Ovary (tissue), 7 donors: ENCODE measurements at regions not wholly inside any gene's neighbourhood (a gene's known extent, or its start where the extent isn't known, plus 50 kb on each side); places are given as distances from the start of the nearest gene placed in this dataset.

Experiments
- DNase-seq, 5 donors: peaks; one replicate each; pipeline ENCODE4 v3.0.0-alpha.2; 2019 to 2020
- H3K27ac ChIP-seq, 2 donors: fragments of 200-600 bp; one replicate each; pipeline versions ENCODE4 v1.5.1 to v1.8.0; 2019 to 2022
- H3K27me3 ChIP-seq: fragments of 200-600 bp; one replicate; pipeline ENCODE4 v1.8.0; 2022
- H3K36me3 ChIP-seq: fragments of 200-600 bp; sonication (generic); one replicate; pipeline ENCODE4 v1.5.1; 2019
- H3K4me1 ChIP-seq: one replicate; pipeline ENCODE4 v1.8.1; 2013; ENCODE audit warnings: mild to moderate bottlenecking, moderate library complexity; ENCODE audit not compliant: insufficient read depth
- H3K4me3 ChIP-seq: fragments of 200-600 bp; sonication (generic); one replicate; pipeline ENCODE4 v1.5.1; 2017
- H3K9me3 ChIP-seq, 2 donors: fragments of 200-600 bp in 1 of 2; sonication (generic) in 1 of 2; one replicate each; pipeline versions ENCODE4 v1.5.1 to v1.8.1; 2013 to 2019; ENCODE audit warnings: mild to moderate bottlenecking in 1 of 2, moderate library complexity in 1 of 2
- EP300 ChIP-seq: sonication (generic); formaldehyde crosslinking; IDR thresholded peaks from one replicate; pipeline ENCODE4 v1.6.1; 2017; ENCODE audit warnings: antibody characterized with exemption
- POLR2A ChIP-seq: fragments of 450-650 bp; IDR thresholded peaks from one replicate; pipeline ENCODE4 v1.6.1; 2017; ENCODE audit warnings: antibody characterized with exemption, mild to moderate bottlenecking, moderate library complexity
- WGBS, 3 donors: extraction: QIAGEN DNeasy Blood & Tissue Kit in 1 of 3; methylation state at CpG; one replicate each; pipeline versions ENCODE4 v1.1.5 to v1.1.7; 2013 to 2017; 5-methylcytosine and 5-hydroxymethylcytosine counted together
- intact Hi-C, 4 donors: fragments of 100-400 bp; cut with DNase I; formaldehyde crosslinking; loops; one replicate each; pipeline versions ENCODE4 v1.11.0 to v1.15.1; 2022 to 2023
- TF ChIP-seq, protein P1 (sequence below), 3 donors: fragments of 450-650 bp in 2 of 3; fragments of 200-600 bp in 1 of 3; IDR thresholded peaks; one replicate each; pipeline versions ENCODE4 v1.5.1 to v1.8.0; 2016 to 2022; ENCODE audit warnings: antibody characterized with exemption in 3 of 3, mild to moderate bottlenecking in 1 of 3
- donor health status: DM: no; HTN: no; CAD: no; lungs with moderate emphysema.
- donor health status: DM: no; HTN: no; CAD: no.
- donor health status: Bipolar disorder and iron deficiency.
- donor health status: DM: no; HTN: no; CAD: no.
- donor health status: DM: yes; HTN: yes; CAD: no.

DNA sequence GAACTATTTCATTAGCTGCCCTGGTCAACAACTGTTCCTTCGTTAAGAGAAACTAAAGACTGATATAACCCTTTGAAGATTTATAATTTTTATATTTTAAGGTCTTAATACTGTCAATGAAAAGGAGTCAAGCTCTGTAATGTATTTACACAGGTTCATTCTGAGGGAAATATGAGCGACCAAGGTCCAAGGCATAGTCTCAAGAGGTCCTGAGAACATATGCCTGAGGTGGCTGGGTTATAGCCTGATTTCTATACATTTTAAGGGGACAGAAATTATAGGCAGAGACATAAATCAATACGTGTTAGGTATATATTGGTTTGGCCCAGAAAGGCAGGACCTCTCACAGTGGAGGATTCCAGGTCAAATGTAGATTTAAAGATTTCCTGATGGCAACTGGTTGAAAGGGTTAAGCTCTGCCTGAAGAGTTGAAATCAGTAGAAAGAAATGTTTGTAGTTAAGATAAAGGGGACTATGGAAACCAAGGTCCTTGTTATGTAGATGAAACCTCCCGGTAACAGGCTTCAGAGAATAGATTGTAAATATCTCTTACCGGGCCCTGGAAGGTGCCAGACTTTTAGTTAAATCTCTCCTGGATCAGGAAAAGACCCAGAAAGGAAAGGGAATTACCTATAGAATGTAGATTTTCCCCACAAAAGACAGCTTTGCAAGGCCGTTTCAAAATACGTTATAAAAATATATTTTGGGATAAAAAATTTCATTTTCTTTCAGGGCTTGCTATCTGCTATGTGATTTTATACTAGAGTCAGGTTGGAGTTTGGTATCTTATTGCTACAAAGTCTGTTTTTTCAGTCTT is 107.3 kb upstream of the PRLR start:
- Histone ChIP-seq H3K4me1 (no peaks in the 10 kb centered on the region), H3K9me3 (no peaks in the 10 kb centered on the region), H3K4me3 (no peak overlapping the region), H3K27ac (no peak overlapping the region), H3K36me3 (no peaks in the 10 kb centered on the region), H3K27me3 (no peaks in the 10 kb centered on the region)
- intact Hi-C loops = no loop called here
- DNase-seq = no peak
- no peak for TF ChIP-seq POLR2A
- TF ChIP-seq EP300 = no peak
- TF ChIP-seq, protein P1, sequence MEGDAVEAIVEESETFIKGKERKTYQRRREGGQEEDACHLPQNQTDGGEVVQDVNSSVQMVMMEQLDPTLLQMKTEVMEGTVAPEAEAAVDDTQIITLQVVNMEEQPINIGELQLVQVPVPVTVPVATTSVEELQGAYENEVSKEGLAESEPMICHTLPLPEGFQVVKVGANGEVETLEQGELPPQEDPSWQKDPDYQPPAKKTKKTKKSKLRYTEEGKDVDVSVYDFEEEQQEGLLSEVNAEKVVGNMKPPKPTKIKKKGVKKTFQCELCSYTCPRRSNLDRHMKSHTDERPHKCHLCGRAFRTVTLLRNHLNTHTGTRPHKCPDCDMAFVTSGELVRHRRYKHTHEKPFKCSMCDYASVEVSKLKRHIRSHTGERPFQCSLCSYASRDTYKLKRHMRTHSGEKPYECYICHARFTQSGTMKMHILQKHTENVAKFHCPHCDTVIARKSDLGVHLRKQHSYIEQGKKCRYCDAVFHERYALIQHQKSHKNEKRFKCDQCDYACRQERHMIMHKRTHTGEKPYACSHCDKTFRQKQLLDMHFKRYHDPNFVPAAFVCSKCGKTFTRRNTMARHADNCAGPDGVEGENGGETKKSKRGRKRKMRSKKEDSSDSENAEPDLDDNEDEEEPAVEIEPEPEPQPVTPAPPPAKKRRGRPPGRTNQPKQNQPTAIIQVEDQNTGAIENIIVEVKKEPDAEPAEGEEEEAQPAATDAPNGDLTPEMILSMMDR (IDR thresholded peaks at IDR 0.05) = no peak
- WGBS, 3 donors = 44 to 54% (median 48%) methylated on average over 7 of the region's 7 CpGs

DNA sequence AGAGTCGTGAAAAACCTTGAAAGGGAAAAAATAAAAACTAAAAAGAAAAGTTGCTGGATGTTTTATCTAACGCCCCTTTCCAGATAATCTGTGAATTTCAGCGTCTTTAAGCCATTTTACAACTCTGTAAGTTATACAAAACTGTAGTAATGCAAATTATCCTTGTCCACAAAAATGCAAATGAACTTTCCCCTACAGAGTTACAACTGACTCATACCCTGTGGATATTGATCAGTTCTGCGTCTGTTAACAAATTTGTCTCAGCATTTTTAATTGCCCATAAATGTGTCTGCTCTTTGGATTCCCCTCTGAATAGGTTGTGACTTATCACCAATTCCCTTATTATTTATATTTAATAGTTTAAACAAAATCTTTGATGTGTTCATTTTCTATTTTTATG is 105.9 kb upstream of the PRLR start:
- H3K27ac ChIP-seq = no peak overlapping the region
- TF ChIP-seq EP300 (no peak), POLR2A (no peak)
- TF ChIP-seq, protein P1 (IDR thresholded peaks at IDR 0.05) = no peak
- H3K4me1 ChIP-seq = no peaks in the 10 kb centered on the region
- no peaks in the 10 kb centered on the region for H3K27me3 ChIP-seq
- intact Hi-C loops = no loop called here
- WGBS, 3 donors = 70 to 77% (median 71%) methylated on average over 4 of the region's 4 CpGs
- no peaks in the 10 kb centered on the region for H3K36me3 ChIP-seq
- H3K9me3 ChIP-seq = no peaks in the 10 kb centered on the region
- no peak overlapping the region for H3K4me3 ChIP-seq
- DNase-seq = no peak

DNA sequence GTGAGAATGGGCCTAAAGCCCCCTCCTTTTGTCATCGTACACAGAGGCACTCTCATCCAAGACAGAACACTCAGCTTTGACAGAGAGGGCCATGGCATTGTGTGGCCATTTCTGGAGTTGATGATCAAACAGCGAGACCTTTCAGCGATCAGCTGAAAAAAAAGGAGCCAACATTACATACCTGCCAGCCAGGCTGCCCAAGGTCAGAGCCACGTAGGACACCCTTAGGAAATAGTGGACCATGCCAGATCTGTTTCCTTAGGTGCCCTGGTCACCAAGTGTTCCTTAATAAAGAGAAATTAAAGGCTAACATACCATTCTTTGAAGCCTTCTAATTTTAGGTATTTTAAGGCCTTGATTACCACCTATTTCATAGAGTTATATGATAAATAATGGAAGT is 105.5 kb upstream of the PRLR start:
- TF ChIP-seq POLR2A = no peak
- no peak for TF ChIP-seq EP300
- TF ChIP-seq, protein P1 (IDR thresholded peaks at IDR 0.05) = no peak
- 81 to 89% (median 81%) methylated on average over 4 of the region's 4 CpGs for WGBS, 3 donors
- no peaks in the 10 kb centered on the region for H3K36me3 ChIP-seq
- H3K4me3 ChIP-seq = no peak overlapping the region
- H3K27me3 ChIP-seq = no peaks in the 10 kb centered on the region
- no peak overlapping the region for H3K27ac ChIP-seq
- no peaks in the 10 kb centered on the region for H3K9me3 ChIP-seq
- DNase-seq = no peak
- intact Hi-C loops = no loop called here
- H3K4me1 ChIP-seq = no peaks in the 10 kb centered on the region

DNA sequence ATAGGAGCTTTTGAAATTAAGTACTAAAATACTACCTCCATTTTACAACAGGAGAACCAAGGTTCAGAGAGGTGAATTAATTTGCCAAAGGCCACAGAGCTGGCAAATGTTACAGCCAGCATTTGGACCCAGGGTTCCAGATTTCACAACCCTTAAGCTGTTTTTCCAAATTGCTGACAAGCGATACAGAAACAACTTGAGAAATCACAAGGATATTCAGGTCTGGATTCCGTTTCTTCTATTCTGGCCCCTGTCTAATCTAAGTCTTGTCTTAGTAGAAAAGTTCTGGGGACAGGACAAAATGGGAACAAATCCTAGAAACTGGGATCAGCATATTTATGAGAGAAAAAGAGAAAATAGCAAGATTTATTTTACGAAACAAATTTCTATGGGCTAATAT is 103.1 kb upstream of the PRLR start:
- intact Hi-C loops = no loop called here
- H3K27me3 ChIP-seq = no peaks in the 10 kb centered on the region
- H3K36me3 ChIP-seq = no peaks in the 10 kb centered on the region
- no peak for DNase-seq
- TF ChIP-seq, protein P1 (IDR thresholded peaks at IDR 0.05) = no peak
- no peak for TF ChIP-seq EP300
- TF ChIP-seq POLR2A = no peak
- WGBS, 3 donors = 43 to 72% (median 67%) methylated on average over 3 of the region's 3 CpGs
- H3K27ac ChIP-seq = no peak overlapping the region
- no peaks in the 10 kb centered on the region for H3K4me1 ChIP-seq
- H3K4me3 ChIP-seq = no peak overlapping the region
- H3K9me3 ChIP-seq = no peaks in the 10 kb centered on the region
